Mammary epithelial cell (primary cell): ENCODE measurements at regions not wholly inside any gene's neighbourhood (a gene's known extent, or its start where the extent isn't known, plus 50 kb on each side); places are given as distances from the start of the nearest gene placed in this dataset.

Experiments used
- CTCF ChIP-seq, 2 donors: IDR thresholded peaks in 1 of 2; conservative IDR thresholded peaks in 1 of 2; 2 replicates each; pipeline ENCODE4 v1.5.1; 2011 to 2012; ENCODE audit warnings: inconsistent platforms in 2 of 2, low read length in 2 of 2, mild to moderate bottlenecking in 2 of 2, control low read depth in 1 of 2, low read depth in 1 of 2; ENCODE audit not compliant: insufficient read depth in 1 of 2; ENCODE audit errors: extremely low read depth in 1 of 2
- EZH2 ChIP-seq: IDR thresholded peaks from 2 replicates; pipeline ENCODE4 v1.6.1; 2012; ENCODE audit warnings: low read length, inconsistent platforms, borderline replicate concordance

- TF ChIP-seq CTCF (conservative IDR thresholded peaks at IDR 0.05 in 1 of 2, IDR thresholded peaks at IDR 0.05 in 1 of 2; ENCODE audit: extremely low read depth in 1 of 2, insufficient read depth in 1 of 2, low read depth in 1 of 2, low read length in 2 of 2) (no peak), EZH2 (no peak)
Observed at GRCh38 chr5:89546657-89547056, 663.7 kb upstream of the MEF2C start.
